ENCODE measurements at regions not wholly inside any gene's neighbourhood (a gene's known extent, or its start where the extent isn't known, plus 50 kb on each side); places are given as distances from the start of the nearest gene placed in this dataset.
A peak's percentile ranks its signal among the peaks of the same experiment; 100 is the strongest.

DNA sequence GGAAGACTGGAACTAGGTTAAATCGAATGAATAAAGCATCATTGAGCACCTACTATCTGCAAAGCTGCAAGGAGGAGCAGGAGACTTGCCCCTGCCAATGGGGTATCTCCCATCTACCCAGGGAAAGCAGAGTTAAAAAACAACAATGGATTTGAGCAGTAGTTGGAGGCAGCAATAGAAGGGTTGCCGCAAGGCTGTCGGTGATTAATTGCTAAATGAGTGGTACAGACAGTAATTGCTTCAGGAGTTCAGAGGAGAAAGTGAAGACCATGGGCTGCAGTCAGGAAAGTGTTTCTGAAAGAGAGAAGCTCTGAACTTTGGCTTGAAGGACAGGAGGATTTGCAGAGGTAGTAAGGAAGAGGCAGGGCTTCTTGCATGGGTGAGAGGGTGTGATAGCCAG, 152.9 kb downstream of the ACTL8 start:
- no peak for DNase-seq

DNA sequence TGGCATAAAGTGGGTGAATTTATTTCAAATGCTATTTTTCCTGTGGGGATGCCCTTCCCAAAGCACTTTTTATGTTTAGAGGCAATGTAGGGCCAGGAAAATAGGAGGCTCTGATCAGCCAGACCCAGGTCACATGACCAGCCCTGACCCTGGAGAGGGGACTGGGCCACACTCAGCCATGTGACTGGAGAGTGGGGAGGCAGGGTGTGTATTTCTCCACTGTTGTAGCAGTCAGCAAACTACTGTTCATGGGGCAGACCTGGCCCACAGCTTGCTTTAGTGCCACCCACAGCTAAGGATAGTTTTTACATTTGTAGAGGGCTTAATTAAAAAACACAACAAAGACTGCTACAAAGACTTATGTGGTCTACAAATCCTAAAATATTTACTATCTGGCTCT, 153.8 kb downstream of the ACTL8 start:
- DNase-seq, result no peak

DNA sequence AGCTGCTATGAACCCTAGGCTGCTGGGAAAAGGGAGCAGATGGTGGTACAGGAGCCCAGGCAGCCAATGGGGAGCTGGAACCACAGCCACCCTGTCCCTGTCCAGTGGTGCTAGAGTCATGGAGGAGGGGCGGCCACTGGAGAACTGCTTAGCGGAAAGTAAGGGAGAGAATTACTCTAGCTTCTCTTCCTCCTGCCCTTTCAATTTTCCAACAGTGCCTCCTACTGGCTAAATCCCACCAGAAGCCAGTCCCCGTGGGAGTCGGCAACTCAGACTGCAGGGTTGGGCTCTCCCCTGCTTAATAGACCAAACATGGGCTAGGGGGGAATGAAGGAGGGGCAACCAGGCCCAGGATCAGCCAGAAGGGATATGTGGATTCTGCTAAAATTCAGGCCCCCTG, 154.5 kb downstream of the ACTL8 start:
- no peak for DNase-seq

DNA sequence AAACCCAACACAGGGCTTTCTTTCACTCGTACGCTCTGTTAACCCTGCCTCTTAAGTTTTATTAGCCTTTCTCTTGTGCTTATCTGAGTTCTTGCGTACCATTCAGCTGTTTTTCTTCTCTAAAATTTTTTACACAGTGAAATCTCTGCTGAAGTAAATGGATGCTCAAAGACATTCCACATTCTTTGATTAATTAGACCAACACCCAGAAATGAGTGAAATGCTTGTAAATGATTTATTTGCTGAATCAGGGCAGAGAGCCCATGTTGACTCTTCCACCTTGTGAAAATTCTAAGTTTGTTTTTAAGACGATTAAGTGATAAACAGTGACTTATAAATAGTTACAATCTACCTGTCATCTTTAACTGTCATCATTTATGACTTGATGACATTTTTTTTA, 156.7 kb downstream of the ACTL8 start:
- no peak for DNase-seq

DNA sequence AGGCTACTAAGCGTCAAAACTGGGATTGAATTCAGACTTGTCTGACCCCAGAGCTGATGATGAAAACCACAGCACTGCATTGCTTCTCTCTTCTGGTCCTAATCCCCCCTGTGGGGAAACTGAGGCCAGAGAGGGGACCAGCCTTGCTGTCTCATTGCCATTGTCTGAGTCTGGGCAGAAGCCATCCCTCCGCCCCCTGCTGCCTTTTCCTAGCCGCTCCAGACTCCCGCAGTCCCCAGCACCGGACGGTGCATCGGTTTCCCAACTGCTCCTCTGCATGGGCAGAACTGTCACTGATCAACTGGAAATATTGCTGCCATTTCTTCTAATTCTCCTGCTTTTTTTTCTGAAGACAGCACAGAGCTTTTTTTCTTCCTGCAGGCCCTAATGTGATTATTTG, 157.4 kb downstream of the ACTL8 start:
- DNase-seq, result no peak

DNA sequence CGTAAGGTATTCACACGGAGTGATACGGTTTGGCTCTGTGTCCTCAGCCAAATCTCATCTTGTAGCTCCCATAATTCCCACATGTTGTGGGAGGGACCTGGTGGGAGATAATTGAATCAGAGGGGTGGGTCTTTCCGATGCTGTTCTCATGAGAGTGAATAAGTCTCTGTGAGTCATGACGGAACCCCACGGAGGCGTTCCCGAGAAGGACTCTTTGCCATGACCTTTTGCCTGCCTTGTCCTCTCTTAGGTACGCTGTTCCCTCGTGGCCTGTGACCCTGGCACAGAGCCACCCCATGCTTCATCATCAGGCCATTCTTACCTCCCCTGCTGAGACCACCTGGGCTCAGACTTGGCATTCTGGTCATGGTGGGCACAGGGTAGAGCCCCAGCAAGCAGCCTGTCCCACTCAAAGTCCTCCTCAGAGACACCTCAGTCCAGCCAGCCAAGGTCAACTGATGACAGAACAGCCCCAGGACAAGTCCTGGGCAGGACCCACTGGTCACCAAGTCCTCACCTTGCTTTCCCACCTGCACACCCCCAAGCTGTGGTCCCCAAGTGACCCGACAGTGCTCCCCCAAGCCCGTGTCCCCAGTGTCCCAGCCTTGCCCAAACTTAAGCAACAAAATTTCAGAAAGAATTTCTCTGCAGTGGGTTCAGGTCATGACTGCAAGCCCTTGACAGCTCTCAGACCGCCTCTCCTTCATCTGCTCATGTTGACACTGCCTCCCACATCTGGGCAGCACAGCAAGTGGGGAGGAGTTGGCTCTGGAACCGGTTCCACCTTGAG, 158.4 kb downstream of the ACTL8 start:
- DNase-seq, result no peak

DNA sequence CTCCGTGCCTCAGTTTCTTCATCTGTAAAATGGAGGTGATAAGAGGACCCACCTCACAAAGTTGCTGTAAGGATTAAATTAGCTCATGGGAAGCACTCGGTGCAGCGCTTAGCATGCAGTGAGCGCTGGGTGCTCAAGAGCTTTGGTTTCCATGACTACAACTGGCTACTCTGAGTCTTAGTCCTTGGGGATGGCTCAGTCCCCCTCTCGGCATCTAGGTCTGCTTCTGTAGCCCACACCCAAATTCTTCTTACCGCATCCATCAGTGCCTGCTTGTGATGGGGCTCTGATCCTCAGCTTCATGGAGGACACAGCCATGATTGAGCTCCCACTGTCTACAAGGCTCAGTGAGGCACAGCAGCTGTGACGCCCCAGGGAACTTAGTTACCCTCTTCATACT, 159.0 kb downstream of the ACTL8 start:
- DNase-seq, result no peak

DNA sequence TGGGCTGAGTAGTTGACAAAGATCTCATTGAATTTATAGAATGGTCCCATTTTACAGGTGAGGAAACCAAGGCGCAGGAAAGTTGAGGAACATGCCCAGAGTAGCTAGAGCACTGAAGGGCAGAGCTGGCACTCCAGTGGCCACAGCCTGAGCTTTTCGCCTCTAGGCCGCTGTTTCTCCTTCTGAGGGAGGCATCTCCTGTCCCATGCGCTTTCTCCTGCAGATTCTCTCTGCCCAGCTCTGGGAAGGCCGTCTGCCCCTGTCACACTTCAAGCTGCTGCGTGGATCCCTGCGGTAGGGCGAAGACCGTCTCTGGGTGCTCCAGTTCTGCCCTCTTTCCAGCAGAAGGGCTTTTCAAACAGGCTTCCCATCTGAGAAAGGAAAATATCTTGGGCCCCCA, 159.9 kb downstream of the ACTL8 start:
- no peak for DNase-seq

DNA sequence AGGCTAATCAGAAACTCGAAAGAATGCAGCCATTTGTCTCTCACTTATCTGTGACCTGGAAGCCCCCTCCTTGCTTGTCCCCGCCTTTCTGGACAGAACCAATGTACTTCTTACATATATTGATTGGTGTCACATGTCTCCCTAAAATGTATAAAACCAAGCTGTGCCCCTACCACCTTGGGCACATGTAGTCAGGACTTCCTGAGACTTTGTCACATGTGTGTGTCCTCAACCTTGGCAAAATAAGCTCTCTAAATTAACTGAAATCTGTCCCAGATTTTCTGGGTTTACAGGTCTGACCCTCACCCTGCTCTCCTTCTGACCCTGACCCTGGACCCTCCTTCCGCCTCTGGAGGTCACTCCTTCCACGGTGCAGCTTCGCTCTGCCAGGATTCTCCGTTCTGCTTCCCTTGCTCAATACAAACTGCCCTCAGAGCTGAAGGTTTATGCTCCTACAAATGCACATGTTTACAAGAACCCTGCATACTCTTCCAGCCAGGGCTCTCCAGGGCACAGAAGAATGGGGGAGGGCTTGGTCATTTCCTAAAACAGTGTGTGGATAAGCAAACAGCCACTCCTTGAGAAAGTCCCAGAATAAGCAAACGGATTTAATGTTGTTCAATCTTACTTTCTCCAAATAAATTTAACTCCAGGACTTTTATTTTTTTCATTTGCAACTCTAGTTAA, 160.5 kb downstream of the ACTL8 start:
- DNase-seq, result no peak

DNA sequence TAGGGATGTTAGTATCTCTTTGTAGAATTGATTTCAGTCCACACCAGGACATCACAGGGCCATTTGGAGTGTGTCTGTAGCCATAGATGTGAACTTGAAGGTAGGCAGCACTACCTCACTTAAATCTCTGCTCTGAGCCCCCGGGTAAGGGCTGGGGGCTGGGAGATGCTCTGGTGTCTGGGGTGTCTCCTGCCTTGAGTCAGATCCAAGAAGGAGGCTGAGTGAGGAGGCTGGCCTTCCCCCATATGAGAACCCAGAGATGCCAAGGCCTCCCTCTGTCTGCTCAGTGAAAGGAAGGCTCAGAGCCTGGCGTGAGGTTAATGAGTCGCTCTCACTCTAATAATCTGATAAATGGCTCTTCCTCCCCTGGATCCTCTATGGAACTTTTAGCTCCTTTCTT, 161.6 kb downstream of the ACTL8 start:
- DNase-seq, result no peak

DNA sequence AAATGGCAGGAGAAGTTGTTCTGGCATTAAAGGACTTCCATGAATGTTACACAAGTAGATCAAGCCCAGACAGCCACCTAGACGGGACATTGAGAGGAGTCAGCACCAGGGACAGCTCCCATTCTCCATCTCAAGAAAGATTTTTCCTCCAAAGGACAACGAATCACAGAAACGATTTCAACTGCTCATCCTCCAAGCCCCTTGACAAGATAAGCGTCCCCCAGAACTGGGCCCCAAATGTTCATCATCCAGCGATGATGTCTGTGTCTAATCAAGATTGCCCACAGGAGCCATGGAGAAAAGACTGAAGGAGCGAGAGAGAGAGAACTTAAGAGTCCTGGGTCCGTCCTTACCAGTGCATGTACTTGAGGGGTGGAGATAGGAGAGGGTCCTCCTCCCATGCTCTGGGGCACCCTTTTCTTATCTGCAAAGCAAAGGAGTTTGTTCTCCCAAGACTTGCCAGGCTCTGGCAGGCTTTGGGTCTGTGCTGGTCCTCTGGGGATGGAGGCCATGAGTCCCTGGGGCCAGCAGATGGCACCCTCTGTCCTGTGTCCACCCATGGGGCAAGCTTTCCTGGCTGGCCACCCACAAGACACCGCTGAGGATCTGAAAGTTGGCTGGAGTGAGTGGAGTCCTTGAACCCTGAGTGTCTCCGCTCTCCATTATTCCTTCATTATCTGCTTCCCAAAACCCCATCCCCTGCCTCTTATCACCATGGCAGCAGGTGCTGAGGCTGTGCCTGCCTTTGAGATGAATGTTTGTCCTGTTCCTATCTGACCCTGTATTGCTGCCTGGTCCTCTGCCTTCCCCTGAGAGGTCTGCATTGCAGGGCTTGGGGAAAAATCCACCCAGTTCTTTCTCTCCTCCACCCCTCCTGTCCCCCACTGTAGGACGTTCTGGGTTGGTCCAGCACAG, 164.6 kb downstream of the ACTL8 start:
- no peak for DNase-seq

DNA sequence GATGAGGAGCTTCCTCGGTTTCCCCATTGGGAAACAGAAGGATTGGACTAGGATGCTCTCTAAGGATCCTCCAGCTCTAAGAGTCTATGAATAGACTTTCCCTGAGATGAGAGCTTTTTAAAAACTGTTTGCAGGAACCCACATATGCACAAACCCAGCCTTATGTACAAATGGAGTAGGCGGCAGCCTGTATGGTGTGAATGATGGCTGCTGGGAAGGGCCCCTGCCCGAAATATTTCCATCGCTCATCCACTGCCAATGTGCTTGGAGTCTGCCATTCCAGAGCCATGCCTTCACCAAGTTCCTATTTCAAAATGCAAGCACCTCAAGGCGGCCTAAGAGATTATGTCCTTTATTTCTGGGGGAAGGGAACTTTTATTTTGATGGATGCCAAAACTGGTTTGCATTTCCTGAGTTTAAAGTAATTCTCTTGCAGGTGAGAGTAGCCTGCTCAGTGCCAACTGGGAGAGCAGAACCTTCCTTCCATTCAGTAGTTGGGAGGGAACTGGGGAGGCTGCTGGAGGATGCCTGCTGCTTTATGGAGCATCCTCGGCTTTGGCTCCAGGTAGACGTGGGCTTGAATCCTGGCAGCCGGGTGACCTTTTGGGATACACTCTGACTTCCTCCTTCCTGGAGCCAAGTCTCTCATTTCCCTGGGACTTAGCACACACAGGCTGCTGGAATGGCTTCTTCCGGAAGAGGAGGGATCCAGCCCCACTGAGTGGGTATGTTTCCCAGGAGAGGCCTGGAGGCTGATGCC, 165.9 kb downstream of the ACTL8 start:
- DNase-seq, result no peak

DNA sequence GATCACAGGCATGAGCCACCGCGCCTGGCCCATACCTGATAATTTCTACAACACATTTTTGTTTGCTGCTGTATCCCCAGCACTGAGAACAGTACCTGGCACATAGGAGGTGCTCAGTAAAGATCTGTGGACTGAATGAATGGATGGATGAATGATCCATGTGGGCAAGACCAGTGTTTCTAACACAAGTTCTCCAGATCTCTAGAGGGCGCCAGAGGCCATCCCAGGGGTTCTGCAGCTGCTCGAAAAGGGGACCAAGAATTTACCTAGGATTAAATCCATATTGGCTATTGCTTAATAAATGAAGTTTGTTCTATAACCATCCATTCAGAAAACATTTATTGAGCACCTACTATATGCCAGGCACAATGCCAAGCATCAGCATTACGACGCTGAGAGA, 167.7 kb downstream of the ACTL8 start:
- peak; percentile 60 for DNase-seq

DNA sequence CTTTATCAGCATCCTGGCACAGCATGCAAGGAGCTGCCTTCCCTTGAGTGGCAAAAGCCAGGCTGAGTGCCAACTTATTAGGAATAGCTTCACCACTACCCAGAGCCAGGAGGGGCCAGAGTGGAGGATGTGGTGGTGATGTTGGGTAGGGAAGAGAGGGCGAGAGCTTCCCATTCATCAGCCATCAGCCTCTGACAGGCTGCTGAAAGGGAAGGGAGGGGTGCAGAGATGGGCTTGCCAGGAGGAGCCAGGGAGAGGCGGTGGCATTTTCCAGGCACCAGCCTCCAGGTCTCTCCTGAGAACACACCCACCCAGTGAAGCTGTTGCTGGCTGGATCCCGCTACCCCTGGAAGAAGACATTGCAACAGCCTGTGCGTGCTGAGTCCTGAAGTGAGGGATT, 168.5 kb downstream of the ACTL8 start:
- DNase-seq, result peak; percentile 23

DNA sequence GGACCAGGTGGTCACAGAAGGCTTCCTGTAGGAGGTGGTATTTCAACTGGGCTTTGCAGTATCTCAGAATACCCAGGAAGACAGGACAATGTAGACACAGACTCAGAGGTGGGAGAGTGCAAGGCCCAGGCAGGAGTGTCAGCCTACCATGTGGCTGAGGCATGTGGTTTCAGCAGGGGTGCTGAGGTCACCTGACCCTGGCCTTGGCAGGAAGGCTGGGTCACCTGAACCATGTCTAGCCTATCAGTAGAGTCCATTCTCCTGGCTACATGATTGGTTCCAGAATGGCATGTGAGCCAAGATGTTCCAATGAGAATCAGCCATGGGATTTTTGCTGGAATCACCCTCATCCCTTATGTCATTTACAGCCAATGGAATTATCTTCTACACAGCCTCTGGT, 169.4 kb downstream of the ACTL8 start:
- DNase-seq, result no peak

DNA sequence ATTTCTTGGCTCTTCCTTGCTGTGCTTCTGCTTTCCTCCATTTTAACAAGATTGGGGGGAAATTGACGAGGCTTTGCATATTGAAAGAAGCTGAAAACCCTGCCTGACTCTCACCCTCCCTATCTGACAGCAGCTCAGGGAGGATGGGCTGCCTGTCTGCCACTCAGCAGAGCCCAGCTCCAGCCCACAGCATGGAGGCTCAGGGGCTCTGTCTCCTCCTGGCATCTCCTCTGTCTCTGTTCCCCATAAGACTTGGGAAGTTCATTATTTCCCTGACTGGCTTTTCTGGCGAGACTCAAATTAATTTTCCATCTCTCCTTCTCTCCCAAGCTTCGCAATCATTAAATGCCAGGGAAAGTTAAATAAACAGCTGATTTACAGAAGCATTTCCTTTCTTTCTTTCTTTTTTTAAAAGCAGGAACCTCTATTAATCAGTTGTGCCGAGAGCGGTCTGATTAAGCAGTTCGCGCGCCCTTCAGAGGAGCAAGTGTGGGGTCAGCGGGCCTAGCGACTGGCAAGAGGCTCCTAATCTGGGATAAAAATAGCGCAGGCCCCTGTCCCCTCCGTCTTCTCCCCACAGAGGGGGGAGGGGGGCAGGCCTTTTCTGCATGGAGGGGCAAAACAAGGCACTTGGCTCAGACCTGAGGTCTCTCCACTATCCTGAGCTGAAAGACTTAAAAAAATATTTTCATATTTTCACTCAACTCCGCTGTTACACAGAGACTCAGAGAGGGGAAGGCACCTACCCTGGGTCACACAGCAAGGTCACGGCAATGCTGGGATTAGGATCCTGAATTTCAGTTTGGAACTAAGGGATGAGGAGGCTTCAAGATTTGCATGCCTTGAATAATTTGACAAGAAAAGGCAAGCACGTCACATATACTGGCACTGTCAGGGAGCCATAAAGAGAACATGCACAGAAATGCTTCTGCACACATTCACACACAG, 170.4 kb downstream of the ACTL8 start:
- DNase-seq, result no peak

DNA sequence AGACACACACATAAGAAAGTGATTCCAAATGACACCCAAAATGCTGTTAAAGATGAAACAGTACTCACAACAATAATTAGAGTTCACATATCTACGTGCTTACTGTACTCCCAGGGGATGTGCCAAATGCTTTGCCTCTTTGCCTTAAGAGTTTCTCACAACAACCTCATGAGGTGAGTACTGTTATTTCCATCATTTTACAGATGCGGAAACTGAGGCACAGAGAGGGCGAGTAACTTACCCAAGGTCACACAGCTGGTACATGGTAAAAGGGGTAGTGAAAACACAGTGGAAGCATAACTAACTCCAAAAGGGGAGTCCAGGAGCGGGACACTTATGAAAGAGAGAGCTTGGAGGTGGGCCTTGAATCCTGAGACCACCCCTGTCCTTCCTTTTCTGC, 171.8 kb downstream of the ACTL8 start:
- peak; percentile 79 for DNase-seq

DNA sequence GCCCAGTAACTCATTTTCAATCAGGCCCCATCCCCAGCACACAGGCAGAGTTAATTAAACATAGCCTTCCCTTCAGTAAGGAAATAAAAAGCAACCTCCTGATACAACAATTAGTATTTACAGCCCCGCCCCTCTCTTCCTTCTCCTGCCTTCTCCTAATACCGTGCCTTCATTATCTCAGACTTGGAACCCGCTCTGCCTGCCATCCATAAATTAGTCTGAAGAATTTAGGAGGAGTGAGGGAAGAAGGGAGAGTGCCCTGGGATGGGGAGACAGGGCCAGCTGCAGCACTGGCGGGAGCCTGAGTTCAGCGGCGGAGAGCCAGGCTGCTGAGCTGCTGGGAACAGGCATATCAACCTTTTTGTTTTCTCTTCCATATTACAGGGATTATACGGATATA, 172.8 kb downstream of the ACTL8 start:
- DNase-seq, result peak; percentile 6

DNA sequence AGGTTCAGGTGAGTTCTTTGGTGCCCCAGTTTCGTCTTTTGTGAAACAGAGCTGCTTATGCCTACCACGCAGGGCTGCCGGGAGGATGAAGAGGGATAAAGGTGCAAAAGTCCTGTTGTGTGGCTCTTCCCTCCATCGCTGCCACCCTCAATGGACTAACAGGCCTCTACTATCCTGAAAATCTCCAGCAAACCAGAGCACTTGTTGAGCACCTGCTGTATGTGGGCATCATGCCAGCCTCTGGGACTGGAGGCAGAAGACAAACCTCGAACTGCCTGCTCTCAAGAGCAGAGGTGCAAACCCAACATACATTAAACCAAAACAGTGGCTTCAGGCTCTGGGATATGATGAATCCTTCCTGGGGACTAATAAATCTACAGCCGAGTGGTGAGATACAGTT, 174.1 kb downstream of the ACTL8 start:
- DNase-seq, result no peak

DNA sequence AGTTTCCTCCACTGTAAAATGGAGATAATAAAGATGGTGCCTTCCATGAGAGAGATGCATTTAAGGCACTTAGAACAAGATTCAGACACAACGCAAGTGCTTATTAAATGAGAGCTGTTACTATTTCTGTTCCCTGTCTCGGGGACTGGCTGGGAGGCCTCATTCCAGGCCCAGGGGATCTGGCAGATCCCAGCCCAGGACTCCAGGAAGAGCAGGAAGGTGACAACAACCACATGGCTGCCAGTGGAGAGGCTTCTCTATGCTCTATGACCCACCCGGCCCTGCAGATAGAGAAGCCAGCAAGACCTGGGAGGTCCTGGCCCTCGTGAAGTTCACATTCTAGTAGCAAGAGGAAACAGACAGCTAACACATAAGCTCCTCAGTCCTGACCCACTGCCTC, 175.5 kb downstream of the ACTL8 start:
- no peak for DNase-seq

DNA sequence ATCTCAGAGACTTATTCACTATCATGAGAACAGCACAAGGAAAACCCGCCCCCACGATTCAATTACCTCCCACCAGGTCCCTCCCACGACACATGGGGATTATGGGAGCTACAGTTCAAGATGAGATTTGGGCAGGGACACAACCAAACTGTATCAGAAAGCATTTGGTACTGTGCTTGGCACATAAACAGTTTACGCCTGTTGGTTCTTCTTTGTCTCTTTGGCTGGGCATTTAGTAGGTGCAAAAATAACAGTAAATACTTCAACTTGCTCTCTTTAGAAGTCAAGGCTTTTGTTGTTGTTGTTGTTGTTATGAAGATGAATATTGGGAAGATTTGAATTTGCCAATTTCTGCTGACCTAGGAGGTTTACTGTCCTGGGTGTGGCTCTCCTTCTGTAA, 175.4 kb upstream of the IGSF21 start:
- no peak for DNase-seq

DNA sequence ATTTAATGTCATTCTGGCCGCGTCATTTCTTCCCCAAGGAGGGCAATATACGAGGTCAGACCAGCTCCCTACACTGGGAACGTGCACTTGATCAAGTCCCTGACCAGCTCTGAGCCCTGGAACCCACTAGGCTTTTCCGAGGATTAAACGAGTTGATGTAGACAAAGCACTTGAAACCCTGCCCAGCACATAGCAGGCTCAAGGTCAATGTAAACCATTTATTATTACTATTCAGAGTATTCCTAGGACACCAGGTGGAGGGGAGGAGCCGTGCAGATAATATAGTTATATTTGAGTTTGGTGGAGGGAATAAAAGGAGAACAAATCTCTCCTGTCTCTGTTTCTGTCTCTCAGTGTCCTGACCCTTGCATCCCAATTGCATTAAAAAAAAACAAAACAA, 174.1 kb upstream of the IGSF21 start:
- DNase-seq, result peak; percentile 18
